CD14-positive monocyte (primary cell): ENCODE measurements at regions not wholly inside any gene's neighbourhood (a gene's known extent, or its start where the extent isn't known, plus 50 kb on each side); places are given as distances from the start of the nearest gene placed in this dataset.

Experiments
- DNase-seq, 3 donors: peaks; one replicate each; pipeline ENCODE4 v3.0.0-alpha.2; 2011 to 2022
- H2AFZ ChIP-seq: 2 replicates; pipeline ENCODE4 v1.6.0; 2012; ENCODE audit warnings: mild to moderate bottlenecking, low read depth, low read length, inconsistent platforms; ENCODE audit not compliant: insufficient read depth, poor library complexity, severe bottlenecking
- H3K27ac ChIP-seq, 2 donors: 1 replicate in 1 of 2; 2 replicates in 1 of 2; pipeline ENCODE4 v1.5.1; 2012 to 2013; ENCODE audit warnings: low read length in 2 of 2, control low read depth in 1 of 2, inconsistent platforms in 1 of 2, low read depth in 1 of 2, mild to moderate bottlenecking in 1 of 2
- H3K27me3 ChIP-seq, 2 donors: one replicate each; pipeline versions ENCODE4 v1.6.0 to v1.6.1; 2011 to 2013; ENCODE audit warnings: low read length in 2 of 2; ENCODE audit not compliant: control insufficient read depth in 2 of 2, insufficient read depth in 2 of 2
- H3K36me3 ChIP-seq, 2 donors: replicated peaks in 1 of 2; 1 replicate in 1 of 2; 2 replicates in 1 of 2; pipeline versions ENCODE4 v1.5.1 to v1.6.1; 2012 to 2013; ENCODE audit warnings: low read length in 2 of 2, control low read depth in 1 of 2, inconsistent platforms in 1 of 2, mild to moderate bottlenecking in 1 of 2; ENCODE audit not compliant: insufficient read depth in 2 of 2, control insufficient read depth in 1 of 2
- H3K4me1 ChIP-seq, 2 donors: 1 replicate in 1 of 2; 2 replicates in 1 of 2; pipeline versions ENCODE4 v1.5.1 to v1.6.1; 2012 to 2013; ENCODE audit warnings: low read length in 2 of 2, control low read depth in 1 of 2, inconsistent platforms in 1 of 2, mild to moderate bottlenecking in 1 of 2, moderate library complexity in 1 of 2; ENCODE audit not compliant: insufficient read depth in 2 of 2, control insufficient read depth in 1 of 2
- H3K4me2 ChIP-seq: replicated peaks from 2 replicates; pipeline ENCODE3; 2012; ENCODE audit warnings: low read length, moderate library complexity, mild to moderate bottlenecking; ENCODE audit not compliant: poor library complexity, severe bottlenecking; ENCODE audit errors: extremely low read depth
- H3K4me3 ChIP-seq, 3 experiments: fragments of 200-600 bp in 1 of 3; sonication (generic) in 1 of 3; replicated peaks in 1 of 3; 1 replicate in 2 of 3; 2 replicates in 1 of 3; pipeline ENCODE4 v1.5.1; 2011 to 2013; ENCODE audit warnings: low read length in 3 of 3, mild to moderate bottlenecking in 3 of 3, control low read depth in 2 of 3, low read depth in 2 of 3, inconsistent platforms in 1 of 3, moderate library complexity in 1 of 3
- H3K79me2 ChIP-seq: 2 replicates; pipeline ENCODE4 v1.6.0; 2012; ENCODE audit warnings: mild to moderate bottlenecking, control low read depth, inconsistent platforms, low read length, moderate library complexity; ENCODE audit not compliant: insufficient read depth
- H3K9ac ChIP-seq: 2 replicates; pipeline ENCODE4 v1.6.0; 2017; ENCODE audit warnings: low read length, mild to moderate bottlenecking; ENCODE audit not compliant: insufficient read depth, poor library complexity, severe bottlenecking
- H3K9me3 ChIP-seq, 2 donors: replicated peaks in 1 of 2; 1 replicate in 1 of 2; 2 replicates in 1 of 2; pipeline versions ENCODE4 v1.5.1 to v1.6.1; 2012 to 2013; ENCODE audit warnings: low read length in 2 of 2, control low read depth in 1 of 2; ENCODE audit not compliant: control insufficient read depth in 1 of 2, insufficient read depth in 1 of 2
- H4K20me1 ChIP-seq: 2 replicates; pipeline ENCODE4 v1.6.0; 2012; ENCODE audit warnings: mild to moderate bottlenecking, low read length, control low read depth, moderate library complexity; ENCODE audit not compliant: insufficient read depth
- H3K27ac Mint-ChIP-seq, 7 donors: one replicate each; pipeline ENCODE4 v1.8.0; 2020; ENCODE audit warnings: mild to moderate bottlenecking in 7 of 7, mixed read lengths in 7 of 7, moderate library complexity in 6 of 7, inconsistent platforms in 2 of 7
- H3K27me3 Mint-ChIP-seq, 3 donors: one replicate each; pipeline ENCODE4 v1.8.0; 2021 to 2022; ENCODE audit warnings: low read depth in 3 of 3, mild to moderate bottlenecking in 3 of 3, mixed read lengths in 3 of 3, moderate library complexity in 3 of 3, inconsistent platforms in 1 of 3
- H3K36me3 Mint-ChIP-seq, 2 donors: one replicate each; pipeline ENCODE4 v1.8.0; 2020; ENCODE audit warnings: mixed read lengths in 2 of 2, inconsistent platforms in 1 of 2, mild to moderate bottlenecking in 1 of 2
- H3K4me1 Mint-ChIP-seq: one replicate; pipeline ENCODE4 v1.8.0; 2020; ENCODE audit warnings: mild to moderate bottlenecking, mixed read lengths
- H3K4me3 Mint-ChIP-seq, 2 donors: one replicate each; pipeline ENCODE4 v1.8.0; 2020; ENCODE audit warnings: mild to moderate bottlenecking in 2 of 2, mixed read lengths in 2 of 2, moderate library complexity in 1 of 2
- H3K9me3 Mint-ChIP-seq, 7 donors: one replicate each; pipeline ENCODE4 v1.8.0; 2020 to 2022; ENCODE audit warnings: mixed read lengths in 7 of 7, mild to moderate bottlenecking in 6 of 7, moderate library complexity in 6 of 7, inconsistent platforms in 2 of 7
- WGBS: methylation state at CpG from one replicate; pipeline ENCODE4 v1.1.5; 2013; ENCODE audit warnings: missing lambda C conversion rate; ENCODE audit not compliant: insufficient coverage; 5-methylcytosine and 5-hydroxymethylcytosine counted together
- intact Hi-C, 2 donors: fragments of 100-400 bp; cut with micrococcal nuclease; formaldehyde crosslinking; loops; one replicate each; pipeline versions ENCODE4 v1.15.0 to v1.15.1; 2023
- TF ChIP-seq, protein P1 (sequence below): fragments of 200-600 bp; IDR thresholded peaks from one replicate; pipeline ENCODE4 v1.8.0; 2022; ENCODE audit warnings: antibody characterized with exemption, mild to moderate bottlenecking

DNA sequence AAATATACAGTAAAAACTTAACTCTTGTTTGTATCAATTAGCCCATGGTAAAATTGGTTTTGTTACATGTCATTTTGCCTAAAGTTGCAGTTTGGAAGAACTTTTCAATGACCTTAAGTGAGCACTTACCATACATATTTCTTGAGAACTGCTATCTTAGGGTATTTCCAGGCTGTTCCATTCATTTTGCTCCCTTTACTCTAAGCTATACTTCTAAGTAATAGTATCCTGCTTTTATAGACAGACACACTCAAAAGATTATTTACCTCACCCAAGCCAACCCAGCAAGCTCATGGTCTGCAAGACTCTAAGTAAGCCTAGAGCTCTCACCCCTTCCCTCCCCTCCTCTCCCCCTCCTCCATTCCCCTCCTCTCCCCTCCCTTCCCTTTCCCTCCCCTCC lies 294.0 kb downstream of the HS3ST1 start:
- Histone ChIP-seq H3K9me3 (no peaks in the 10 kb centered on the region), H3K27me3 (no peaks in the 10 kb centered on the region), H3K27ac (no peak overlapping the region), H3K4me3 (no peak overlapping the region), H4K20me1 (no peaks in the 10 kb centered on the region), H3K4me2 (no peak overlapping the region), H3K4me1 (no peaks in the 10 kb centered on the region), H3K9ac (no peak overlapping the region), H3K79me2 (no peaks in the 10 kb centered on the region), H2AFZ (no peak overlapping the region), H3K36me3 (no peaks in the 10 kb centered on the region)
- Mint-ChIP-seq H3K27ac (no peak overlapping the region), H3K9me3 (peaks cover 0 to 5% (median 0%) of the 10 kb centered on the region in 7 donors), H3K36me3 (no peaks in the 10 kb centered on the region), H3K4me3 (no peak overlapping the region), H3K4me1 (no peaks in the 10 kb centered on the region), H3K27me3 (peaks cover 0 to 1% (median 0%) of the 10 kb centered on the region in 3 donors)
- DNase-seq: no peak
- TF ChIP-seq, protein P1, sequence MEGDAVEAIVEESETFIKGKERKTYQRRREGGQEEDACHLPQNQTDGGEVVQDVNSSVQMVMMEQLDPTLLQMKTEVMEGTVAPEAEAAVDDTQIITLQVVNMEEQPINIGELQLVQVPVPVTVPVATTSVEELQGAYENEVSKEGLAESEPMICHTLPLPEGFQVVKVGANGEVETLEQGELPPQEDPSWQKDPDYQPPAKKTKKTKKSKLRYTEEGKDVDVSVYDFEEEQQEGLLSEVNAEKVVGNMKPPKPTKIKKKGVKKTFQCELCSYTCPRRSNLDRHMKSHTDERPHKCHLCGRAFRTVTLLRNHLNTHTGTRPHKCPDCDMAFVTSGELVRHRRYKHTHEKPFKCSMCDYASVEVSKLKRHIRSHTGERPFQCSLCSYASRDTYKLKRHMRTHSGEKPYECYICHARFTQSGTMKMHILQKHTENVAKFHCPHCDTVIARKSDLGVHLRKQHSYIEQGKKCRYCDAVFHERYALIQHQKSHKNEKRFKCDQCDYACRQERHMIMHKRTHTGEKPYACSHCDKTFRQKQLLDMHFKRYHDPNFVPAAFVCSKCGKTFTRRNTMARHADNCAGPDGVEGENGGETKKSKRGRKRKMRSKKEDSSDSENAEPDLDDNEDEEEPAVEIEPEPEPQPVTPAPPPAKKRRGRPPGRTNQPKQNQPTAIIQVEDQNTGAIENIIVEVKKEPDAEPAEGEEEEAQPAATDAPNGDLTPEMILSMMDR: no peak
- intact Hi-C loops: no loop called here

DNA sequence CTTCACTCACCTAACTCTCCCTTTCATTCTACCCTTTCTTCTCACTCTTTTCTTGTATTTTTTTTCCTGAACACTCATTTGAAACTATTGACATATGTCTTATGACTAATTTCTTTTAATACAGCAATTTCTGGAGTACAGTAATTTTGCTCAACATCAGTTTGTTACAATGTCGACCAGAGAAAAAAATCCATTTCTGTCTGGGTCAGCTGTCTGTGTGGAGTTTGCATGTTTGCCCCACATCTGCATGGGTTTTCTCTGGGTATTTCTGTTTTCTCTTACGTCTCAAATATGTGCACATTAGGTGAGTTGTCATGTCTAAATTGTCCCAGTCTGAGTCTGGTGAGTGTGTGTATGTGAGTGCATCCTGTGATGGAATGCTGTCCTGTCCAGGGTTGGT lies 294.8 kb downstream of the HS3ST1 start:
- no peak overlapping the region for H3K4me2 ChIP-seq
- H3K36me3 ChIP-seq: no peaks in the 10 kb centered on the region
- TF ChIP-seq, protein P1: no peak
- Mint-ChIP-seq H3K36me3 (no peaks in the 10 kb centered on the region), H3K4me1 (no peaks in the 10 kb centered on the region), H3K27me3 (peaks cover 0 to 1% (median 0%) of the 10 kb centered on the region in 3 donors), H3K4me3 (no peak overlapping the region), H3K27ac (no peak overlapping the region), H3K9me3 (peaks cover 0 to 5% (median 0%) of the 10 kb centered on the region in 7 donors)
- no peak overlapping the region for H3K9ac ChIP-seq
- no peaks in the 10 kb centered on the region for H3K9me3 ChIP-seq
- intact Hi-C loops: no loop called here
- H3K79me2 ChIP-seq: no peaks in the 10 kb centered on the region
- no peaks in the 10 kb centered on the region for H3K27me3 ChIP-seq
- no peaks in the 10 kb centered on the region for H4K20me1 ChIP-seq
- DNase-seq: no peak
- no peak overlapping the region for H2AFZ ChIP-seq
- H3K27ac ChIP-seq: no peak overlapping the region
- H3K4me1 ChIP-seq: no peaks in the 10 kb centered on the region
- H3K4me3 ChIP-seq: no peak overlapping the region
- no CpG with 5 or more reads among the region's 2 CpGs for WGBS
